A204.1 (cell line): ENCODE measurements at regions not wholly inside any gene's neighbourhood (a gene's known extent, or its start where the extent isn't known, plus 50 kb on each side); places are given as distances from the start of the nearest gene placed in this dataset.
"Not testable (repeated sequence)": the region's sequence is repeated elsewhere in the genome, so short reads cannot be mapped to it uniquely, and the experiment has no call there.

ENCODE experiments used
- FAIRE-seq: peaks from 2 replicates; lab custom pipeline; 2012; peaks lifted over from hg19 to GRCh38; lab: Jason Lieb, UNC

DNA sequence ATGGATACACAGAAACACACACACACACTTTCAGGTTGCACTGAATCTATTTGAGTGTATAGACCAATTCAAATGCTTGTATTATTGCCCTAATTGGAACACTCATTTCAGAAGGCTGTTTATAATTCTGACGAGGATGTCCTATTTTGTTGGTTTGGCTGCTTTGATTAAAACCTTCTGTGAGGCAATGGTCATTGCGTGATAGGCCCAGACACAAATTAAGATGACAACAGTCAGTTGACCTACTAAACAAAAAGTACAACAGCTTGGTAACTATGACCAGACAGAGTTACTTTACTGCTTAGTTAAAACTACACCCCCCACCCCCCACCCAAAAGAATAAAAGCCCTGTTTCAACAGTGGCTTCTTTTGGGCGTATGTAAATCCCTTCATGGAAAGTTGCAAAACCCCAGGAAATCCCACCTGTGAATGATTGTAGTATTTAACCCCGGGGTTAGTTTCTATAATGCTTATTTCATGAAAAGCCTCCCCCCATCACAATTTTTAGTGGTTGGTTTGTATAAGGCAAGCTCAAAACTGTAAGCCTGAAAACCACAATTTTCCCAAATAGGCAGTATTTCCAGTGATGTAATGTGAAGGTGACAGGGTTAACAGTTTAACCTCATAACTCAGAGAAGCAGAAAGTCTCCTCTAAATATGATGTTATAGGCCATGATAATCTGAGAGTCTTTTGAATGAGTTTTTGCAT is 340.8 kb downstream of the FGF10 start:
- FAIRE-seq: no peak

DNA sequence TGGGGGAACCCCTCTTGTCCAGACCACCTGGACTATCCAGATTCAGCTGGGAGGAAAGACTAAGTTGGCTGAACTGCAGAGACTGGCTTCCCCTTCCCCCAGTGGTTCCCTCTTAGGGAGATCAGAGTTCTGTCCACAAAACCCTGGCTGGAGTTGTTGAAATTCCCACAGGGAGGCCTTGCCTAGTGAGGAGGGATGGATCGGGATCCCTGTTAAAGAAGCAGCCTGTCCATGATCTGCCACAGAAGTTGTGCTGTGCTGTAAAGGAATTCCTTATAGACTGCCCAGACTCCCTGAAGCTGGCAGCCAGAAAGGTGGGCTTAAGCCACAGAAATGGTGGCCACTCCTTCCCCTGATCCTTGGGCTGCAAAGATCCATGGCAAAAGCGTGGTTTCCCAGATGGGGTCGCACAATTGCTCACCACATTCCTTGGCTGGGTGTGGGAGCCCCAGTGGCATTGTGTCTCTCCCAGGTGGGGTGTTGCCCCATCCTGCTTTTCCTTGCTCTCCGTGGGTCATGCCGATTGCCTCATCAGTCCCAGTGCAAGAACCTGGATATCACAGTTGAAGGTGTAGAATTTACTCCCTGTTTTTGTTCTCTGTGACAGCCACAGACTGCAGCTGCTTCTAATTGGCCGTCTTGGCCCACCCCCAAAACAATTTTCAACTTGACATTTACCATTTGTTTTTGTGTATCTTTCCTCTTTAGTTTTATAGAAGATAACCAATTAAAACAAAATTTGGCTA is 342.4 kb downstream of the FGF10 start:
- FAIRE-seq: no peak

DNA sequence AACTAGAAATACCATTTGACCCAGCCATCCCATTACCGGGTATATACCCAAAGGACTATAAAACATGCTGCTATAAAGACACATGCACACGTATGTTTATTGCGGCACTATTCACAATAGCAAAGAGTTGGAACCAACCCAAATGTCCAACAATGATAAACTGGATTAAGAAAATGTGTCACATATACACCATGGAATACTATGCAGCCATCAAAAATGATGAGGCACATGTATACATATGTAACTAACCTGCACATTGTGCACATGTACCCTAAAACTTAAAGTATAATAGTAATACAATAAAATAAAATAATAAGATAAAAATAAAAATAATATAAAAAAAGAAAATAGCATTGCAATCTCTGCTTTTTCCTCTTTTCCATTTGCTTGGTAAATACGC is 344.7 kb downstream of the FGF10 start:
- FAIRE-seq: not testable (repeated sequence)

- no peak for FAIRE-seq
Observed at GRCh38 chr5:44028226-44028625, 361.0 kb downstream of the FGF10 start.

- FAIRE-seq: no peak
Observed at GRCh38 chr5:44022622-44023021, 366.6 kb downstream of the FGF10 start.

DNA sequence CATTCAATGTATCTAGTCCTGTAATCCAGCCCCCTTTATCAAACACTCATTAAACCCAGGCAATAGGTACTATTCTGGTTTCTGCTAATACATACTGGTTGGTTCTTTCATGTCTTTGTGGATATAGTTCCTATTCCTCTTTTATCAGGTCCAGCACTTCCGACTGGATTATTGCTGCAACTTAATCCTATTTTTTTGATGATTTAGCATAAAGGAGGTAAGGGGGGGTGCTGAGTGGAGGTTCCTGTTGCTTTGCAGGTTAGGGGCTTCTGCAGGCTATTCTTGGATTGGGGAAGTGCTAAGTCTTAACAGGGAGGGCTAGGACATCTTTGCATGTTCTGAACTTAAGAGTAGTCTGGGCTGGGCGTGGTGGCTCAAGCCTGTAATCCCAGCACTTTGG is 377.7 kb downstream of the FGF10 start:
- no peak for FAIRE-seq

DNA sequence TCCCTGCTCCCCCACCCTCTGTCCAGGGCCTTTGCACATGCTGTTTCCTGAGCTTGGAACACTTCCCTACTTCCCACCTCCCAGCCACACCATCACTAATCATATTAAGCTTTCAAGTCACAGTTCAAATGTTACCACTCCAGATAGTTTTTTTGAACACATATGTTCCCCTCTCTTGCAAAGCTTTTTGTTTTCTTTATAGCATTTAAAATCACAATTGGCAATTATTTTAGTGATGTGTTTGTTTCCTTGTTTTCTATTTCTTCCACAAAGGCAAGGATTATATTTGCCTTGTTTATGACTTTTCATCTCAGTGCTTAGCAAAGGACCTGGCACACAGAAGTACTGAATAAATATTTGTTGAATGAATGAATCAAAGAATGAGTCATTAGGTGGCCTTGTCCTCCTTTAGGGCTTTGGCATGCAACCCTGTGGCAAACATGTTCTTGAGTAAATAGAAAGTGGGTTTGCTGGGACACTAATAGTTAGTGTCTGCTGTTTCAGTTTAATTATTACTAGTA is 386.8 kb downstream of the FGF10 start:
- no peak for FAIRE-seq

DNA sequence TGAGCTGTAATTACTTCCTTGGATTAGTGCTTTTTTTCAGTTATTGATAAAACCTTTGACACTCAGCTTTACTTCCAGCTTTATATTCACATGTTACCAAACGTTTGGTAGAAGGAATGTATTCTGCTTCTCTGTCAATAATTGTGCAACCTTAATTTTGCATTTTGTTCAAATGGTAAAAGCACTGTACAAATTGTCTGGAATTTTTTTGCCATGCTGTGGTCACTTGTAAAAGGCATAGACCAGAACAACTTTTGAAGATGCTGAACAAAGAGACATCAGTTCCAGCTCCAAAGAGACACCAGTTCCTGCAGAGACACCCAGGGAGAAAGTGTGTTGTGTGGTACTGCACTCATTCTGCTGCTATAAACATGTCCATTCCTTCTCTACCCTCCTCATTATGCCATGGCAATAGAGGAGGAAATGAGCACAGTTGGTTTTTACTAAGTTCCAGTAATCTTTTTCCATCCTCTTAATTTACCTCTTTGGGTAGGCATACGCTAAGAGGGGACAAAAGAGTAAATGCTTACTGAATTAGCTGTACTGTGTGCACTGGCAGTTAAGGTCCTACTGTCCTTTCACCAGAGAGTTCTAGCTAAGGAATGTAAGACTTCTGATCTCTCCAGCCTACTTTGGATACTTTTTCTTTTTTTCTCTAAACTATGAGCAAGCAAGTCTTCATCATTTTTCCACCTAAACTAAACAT is 387.4 kb downstream of the FGF10 start:
- FAIRE-seq: no peak

- FAIRE-seq: no peak
Observed at GRCh38 chr5:44001236-44001635, 388.0 kb downstream of the FGF10 start.

DNA sequence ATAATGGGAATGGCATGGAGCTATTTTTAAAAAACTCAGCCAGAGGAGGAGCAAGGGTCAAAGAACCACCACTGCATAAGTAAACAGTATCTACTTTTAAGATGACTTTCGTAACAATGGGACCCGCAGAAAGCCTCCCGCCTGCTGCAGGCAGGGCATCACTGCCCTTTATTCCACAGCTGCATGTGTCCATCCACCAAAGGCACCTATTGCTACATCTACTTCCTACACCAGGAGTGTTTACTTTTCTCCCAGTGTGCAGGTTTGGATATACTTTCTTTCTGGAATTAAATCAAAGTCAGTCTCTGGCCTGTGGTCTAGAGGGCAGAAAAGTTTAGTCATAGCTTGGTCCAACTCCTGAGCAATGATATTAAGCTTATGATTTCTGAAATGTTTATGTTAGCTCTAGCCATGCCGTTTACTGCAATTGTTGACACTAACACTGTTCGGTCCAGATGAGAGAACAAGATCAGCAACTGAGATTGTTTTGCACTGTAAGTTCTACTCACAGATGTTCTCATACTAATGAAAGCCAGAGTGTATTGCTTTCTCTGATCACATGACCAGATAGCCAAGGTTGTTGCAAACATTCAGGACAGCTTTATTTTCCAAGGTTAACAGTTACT is 391.5 kb downstream of the FGF10 start:
- FAIRE-seq: no peak

GRCh38 chr5:43996221-43996620 is 393.0 kb downstream of the FGF10 start:
- FAIRE-seq: no peak

DNA sequence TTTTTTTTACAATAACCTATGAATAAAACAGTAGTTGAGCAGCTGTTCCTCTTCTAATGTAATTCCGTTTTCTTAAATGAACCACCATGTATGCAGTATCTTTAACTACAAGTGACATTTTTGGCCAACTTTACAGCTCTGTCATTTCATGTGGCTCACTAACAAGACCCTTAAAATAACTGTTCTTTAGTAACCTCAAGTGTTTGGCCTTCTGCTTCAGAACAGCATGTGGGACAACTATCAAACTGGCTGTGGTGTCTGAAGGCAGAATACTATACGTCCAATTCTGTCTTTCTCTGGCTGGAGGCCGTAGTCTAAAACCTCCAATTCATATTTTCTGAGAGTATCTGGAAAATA is 391.4 kb downstream of the NNT start:
- no peak for FAIRE-seq

DNA sequence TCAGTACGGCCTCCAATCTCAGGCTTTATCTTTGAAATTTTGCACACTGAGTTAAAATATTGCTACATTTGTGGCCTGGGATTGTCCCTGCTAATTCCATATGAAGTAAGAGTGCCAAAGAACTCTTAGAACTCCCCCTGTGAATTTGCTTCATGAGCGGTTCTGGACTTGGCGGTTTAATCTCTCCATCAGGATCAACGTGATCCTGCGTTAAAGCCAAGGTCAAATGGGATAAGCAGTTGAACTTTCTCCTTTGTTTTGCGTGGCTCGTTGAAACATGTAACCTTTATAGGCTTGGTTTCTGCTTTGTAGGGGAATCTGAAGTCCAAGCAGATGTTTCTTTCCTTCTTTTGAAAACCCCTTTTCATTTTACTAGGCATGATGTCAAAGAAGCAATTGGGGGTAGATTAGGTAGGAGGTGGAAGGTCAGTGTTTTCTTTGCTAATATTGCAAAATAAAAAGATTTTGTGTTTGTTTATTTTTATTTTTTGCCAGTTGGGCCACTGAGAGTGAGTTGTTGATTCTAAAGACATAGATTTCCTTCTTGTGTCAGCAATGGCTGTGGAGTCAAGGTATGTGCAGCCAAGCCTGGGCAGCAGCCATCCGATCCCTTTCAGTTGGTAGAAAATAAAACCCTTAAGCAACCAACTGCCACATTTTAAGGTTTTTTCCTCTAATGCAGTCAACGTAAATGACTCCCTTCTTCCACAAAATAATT is 390.8 kb downstream of the NNT start:
- no peak for FAIRE-seq

DNA sequence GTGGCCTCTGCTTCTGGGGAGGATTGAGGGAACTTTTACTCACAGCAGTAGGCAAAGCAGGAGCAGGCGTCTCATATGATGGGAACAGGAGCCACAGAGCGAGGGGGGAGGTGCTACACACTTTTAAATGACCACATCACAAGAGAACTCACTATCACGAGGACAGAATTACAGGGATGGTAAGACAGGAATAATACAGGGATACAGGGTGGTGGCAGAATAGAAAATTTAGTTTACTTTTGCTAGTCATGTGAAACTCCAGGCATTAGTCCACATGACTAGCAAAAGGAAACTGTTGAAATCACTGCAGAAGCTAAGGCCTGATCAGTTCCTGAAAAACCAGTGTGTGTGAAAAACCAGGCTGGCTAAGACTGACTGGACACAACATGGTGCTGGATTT is 382.4 kb downstream of the NNT start:
- FAIRE-seq: no peak

DNA sequence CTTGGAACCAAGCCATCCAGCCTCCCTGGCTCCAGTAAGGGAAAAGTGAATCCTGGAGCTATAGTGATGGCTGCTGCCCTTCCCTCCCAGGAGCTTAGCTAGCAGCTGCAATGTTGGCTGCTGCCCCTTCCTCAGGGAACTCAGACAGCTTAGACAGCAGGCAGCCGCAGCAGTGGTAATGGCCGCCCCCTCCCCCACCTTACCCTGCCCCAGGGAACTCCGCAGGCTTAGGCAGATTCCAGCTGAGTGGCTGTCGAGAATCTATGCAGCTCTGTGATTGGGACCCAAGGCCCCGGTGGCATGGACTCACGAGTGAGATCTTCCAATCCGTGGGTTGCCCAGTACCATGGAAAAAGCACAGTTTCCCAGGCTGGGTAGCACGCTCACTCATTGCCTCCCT is 378.6 kb downstream of the NNT start:
- no peak for FAIRE-seq

- no peak for FAIRE-seq
Observed at GRCh38 chr5:43973908-43974307, 370.9 kb downstream of the NNT start.

GRCh38 chr5:43973318-43973717 is 370.3 kb downstream of the NNT start:
- no peak for FAIRE-seq

- FAIRE-seq: no peak
Observed at GRCh38 chr5:43967165-43967564, 364.2 kb downstream of the NNT start.

DNA sequence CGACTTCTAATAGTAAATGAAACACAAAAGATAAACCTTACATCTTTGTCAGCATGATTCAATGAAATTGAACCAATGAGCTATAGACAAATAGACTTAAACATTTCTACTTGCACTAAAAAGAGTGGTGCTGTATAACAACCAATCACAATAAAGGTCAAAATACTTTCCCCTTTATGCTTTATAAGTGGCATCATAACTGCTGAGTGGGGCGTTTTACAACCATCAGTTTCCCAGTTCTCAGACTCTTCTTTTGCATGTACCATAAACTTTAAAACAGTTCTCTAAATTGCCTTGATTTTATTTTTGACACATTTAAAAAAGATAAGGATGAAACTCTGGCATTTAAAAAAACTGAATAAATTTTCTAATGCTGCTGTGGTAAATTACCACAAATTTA is 356.2 kb downstream of the NNT start:
- no peak for FAIRE-seq

- FAIRE-seq: no peak
Observed at GRCh38 chr5:43947935-43948334, 345.0 kb downstream of the NNT start.

DNA sequence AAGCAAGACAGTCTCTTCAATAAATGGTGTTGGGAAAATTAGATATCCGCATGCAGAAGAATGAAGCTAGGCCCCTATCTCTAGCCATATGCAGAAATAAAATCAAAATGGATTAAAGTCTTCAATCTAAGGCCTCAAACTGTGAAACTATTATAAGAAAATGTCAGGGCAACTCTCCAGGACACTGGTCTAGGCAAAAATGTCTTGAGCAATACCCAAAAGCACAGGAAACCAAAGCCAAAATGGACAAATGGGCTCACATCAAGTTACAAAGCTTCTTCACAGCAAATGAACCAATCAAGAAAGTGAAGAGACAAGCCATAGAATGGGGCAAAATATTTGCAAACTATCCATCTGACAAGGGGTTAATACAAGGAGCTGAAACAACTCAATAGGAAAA is 338.8 kb downstream of the NNT start:
- FAIRE-seq: no peak

DNA sequence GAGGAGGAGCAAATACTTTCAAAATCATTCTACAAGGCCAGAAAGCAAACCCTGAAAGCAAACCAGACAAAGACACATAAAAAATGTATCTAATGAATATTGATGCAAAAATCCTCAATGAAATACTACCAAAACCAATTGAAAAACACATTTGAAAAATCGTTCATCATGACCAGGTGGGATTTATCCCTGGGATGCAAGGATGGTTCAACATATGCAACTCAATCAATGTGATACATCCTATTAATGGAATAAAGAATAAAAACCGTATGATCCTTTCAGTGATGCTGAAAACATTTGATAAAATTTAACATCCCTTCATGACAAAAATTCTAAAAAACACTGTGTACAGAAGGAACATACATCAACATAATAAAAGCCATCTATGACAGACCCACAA is 337.6 kb downstream of the NNT start:
- FAIRE-seq: no peak
